ENCODE measurements at regions not wholly inside any gene's neighbourhood (a gene's known extent, or its start where the extent isn't known, plus 50 kb on each side); places are given as distances from the start of the nearest gene placed in this dataset.

DNA sequence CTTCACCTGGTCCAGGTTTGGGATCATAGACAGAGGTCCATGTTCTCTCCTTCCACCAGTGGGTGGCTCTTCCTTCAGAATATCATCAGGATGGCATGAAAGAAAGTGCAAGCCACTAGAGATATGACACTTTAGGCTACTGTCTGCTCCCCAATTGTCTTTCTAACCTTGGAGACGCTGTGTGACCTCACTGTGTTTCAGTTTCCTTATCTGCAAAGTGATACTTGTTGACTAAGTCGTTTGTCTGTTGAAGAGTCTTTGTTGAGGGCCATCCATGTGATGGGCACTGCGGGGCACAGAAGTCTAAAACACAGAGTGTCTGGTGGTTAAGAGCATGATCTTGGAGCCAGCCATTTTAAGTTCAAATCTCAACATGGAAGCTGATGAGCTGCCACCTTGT, 259.9 kb upstream of the THSD7B start:
- TF ChIP-seq POLR2AphosphoS5 (IDR thresholded peaks at IDR 0.05) (no peak), CTCF (IDR thresholded peaks at IDR 0.05) (no peak), POLR2A (IDR thresholded peaks at IDR 0.05) (no peak)
- Histone ChIP-seq H3K9me3 (no peaks in the 10 kb centered on the region), H3K27me3 (no peaks in the 10 kb centered on the region), H3K4me3 (no peak overlapping the region), H3K4me1 (no peaks in the 10 kb centered on the region), H3K27ac (no peak overlapping the region), H3K36me3 (no peaks in the 10 kb centered on the region)
- intact Hi-C loops (cut with DNase I; ENCODE audit: low total_unique reads) = no loop called here
- DNase-seq (ENCODE audit: low spot score in 2 of 2) = no peak

DNA sequence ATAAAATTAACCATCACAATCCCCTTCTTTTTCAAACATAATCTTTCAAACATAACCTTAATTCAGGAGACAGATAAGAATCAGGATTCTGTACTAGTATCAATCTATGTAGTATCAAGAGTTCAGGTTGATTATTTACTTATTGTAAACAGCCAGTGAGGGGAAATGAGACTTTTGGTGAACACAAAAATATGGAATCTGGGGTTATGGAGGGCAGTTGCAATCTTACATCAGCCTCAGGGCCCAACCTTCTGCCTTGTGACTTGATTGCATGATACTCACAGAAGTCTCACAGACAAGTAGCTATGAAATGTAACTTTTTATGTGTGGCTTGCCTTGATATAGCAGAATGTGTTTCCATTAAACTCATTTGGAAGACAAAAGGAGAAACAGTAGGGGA, 262.7 kb upstream of the THSD7B start:
- no peak overlapping the region for H3K4me3 ChIP-seq
- DNase-seq (ENCODE audit: low spot score in 2 of 2) = no peak
- no peaks in the 10 kb centered on the region for H3K9me3 ChIP-seq
- intact Hi-C loops (cut with DNase I; ENCODE audit: low total_unique reads) = no loop called here
- no peak for TF ChIP-seq CTCF (IDR thresholded peaks at IDR 0.05)
- TF ChIP-seq POLR2AphosphoS5 (IDR thresholded peaks at IDR 0.05) = no peak
- no peak for TF ChIP-seq POLR2A (IDR thresholded peaks at IDR 0.05)
- H3K27me3 ChIP-seq = no peaks in the 10 kb centered on the region
- no peak overlapping the region for H3K27ac ChIP-seq
- H3K4me1 ChIP-seq = no peaks in the 10 kb centered on the region
- no peaks in the 10 kb centered on the region for H3K36me3 ChIP-seq

DNA sequence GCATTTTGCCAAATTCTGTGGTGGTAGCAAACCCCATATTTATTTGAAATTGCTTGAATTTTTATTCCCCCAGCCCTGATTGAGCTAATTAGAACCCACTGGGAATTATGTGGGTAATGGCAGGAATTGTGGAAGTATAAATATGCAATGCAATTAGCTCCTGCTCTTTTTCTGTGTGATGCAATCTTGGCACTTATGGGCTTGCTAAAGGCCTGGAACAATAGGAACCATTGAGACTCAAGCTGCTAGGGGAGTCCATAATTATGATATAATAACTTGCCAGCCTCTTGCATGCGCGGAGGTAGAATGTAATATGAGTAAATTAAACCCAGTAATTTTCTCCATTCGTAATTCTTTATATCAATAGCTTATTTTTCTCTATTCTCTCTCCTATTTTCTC, 267.6 kb upstream of the THSD7B start:
- Histone ChIP-seq H3K4me3 (no peak overlapping the region), H3K4me1 (no peaks in the 10 kb centered on the region), H3K9me3 (peaks cover 0 to 3% of the 10 kb centered on the region in 2 donors), H3K27ac (no peak overlapping the region), H3K27me3 (no peaks in the 10 kb centered on the region), H3K36me3 (no peaks in the 10 kb centered on the region)
- intact Hi-C loops (cut with DNase I; ENCODE audit: low total_unique reads) = loop anchor here (5.0 kb wide), 1 partner anchor 1365 kb away; no protein-coding TSS in a partner anchor
- TF ChIP-seq CTCF (IDR thresholded peaks at IDR 0.05) (no peak), POLR2AphosphoS5 (IDR thresholded peaks at IDR 0.05) (no peak), POLR2A (IDR thresholded peaks at IDR 0.05) (no peak)
- no peak for DNase-seq (ENCODE audit: low spot score in 2 of 2)

- no peaks in the 10 kb centered on the region for H3K4me1 ChIP-seq
- no peak overlapping the region for H3K4me3 ChIP-seq
- intact Hi-C loops (cut with DNase I; ENCODE audit: low total_unique reads) = loop anchor here (5.0 kb wide), 1 partner anchor 1365 kb away; no protein-coding TSS in a partner anchor
- no peaks in the 10 kb centered on the region for H3K36me3 ChIP-seq
- no peak for DNase-seq (ENCODE audit: low spot score in 2 of 2)
- no peaks in the 10 kb centered on the region for H3K27me3 ChIP-seq
- H3K9me3 ChIP-seq = peaks cover 0 to 3% of the 10 kb centered on the region in 2 donors
- H3K27ac ChIP-seq = no peak overlapping the region
- no peak for TF ChIP-seq CTCF (IDR thresholded peaks at IDR 0.05)
- no peak for TF ChIP-seq POLR2AphosphoS5 (IDR thresholded peaks at IDR 0.05)
- TF ChIP-seq POLR2A (IDR thresholded peaks at IDR 0.05) = no peak
Observed at GRCh38 chr2:136496966-136497365, 268.4 kb upstream of the THSD7B start.

- TF ChIP-seq CTCF (IDR thresholded peaks at IDR 0.05) = no peak
- TF ChIP-seq POLR2A (IDR thresholded peaks at IDR 0.05) = no peak
- TF ChIP-seq POLR2AphosphoS5 (IDR thresholded peaks at IDR 0.05) = no peak
- Histone ChIP-seq H3K4me3 (no peak overlapping the region), H3K36me3 (no peaks in the 10 kb centered on the region), H3K27me3 (no peaks in the 10 kb centered on the region), H3K9me3 (peaks cover 0 to 3% of the 10 kb centered on the region in 2 donors), H3K4me1 (no peaks in the 10 kb centered on the region), H3K27ac (no peak overlapping the region)
- intact Hi-C loops (cut with DNase I; ENCODE audit: low total_unique reads) = loop anchor here (5.0 kb wide), 1 partner anchor 1367 kb away; no protein-coding TSS in a partner anchor
- no peak for DNase-seq (ENCODE audit: low spot score in 2 of 2)
Observed at GRCh38 chr2:136495636-136496035, 269.7 kb upstream of the THSD7B start.

Data from breast epithelium (tissue), 4 donors.